HG02884 (cell line): ENCODE measurements at regions not wholly inside any gene's neighbourhood (a gene's known extent, or its start where the extent isn't known, plus 50 kb on each side); places are given as distances from the start of the nearest gene placed in this dataset.

ENCODE experiments used
- ATAC-seq: cut with Tn5 transposase; IDR thresholded peaks from one replicate; pipeline ENCODE4 v1.9.1; 2021; ENCODE audit warnings: mild to moderate bottlenecking, moderate library complexity; ENCODE audit not compliant: unreplicated experiment

- no peak for ATAC-seq
Measured at GRCh38 chr13:79090552-79091124, 315.4 kb downstream of the RBM26 start.

- no peak for ATAC-seq
Measured at GRCh38 chr13:79084802-79085424, 321.1 kb downstream of the RBM26 start.

- ATAC-seq, result no peak
Measured at GRCh38 chr13:79081942-79082341, 324.1 kb downstream of the RBM26 start.

GRCh38 chr13:79079351-79079839 lies 326.7 kb downstream of the RBM26 start:
- no peak for ATAC-seq

- ATAC-seq, result no peak
Measured at GRCh38 chr13:79075703-79076102, 330.4 kb downstream of the RBM26 start.

GRCh38 chr13:79070343-79070974 lies 335.6 kb downstream of the RBM26 start:
- ATAC-seq, result peak; percentile 52

- no peak for ATAC-seq
Measured at GRCh38 chr13:79062291-79062690, 343.8 kb downstream of the RBM26 start.

GRCh38 chr13:79060216-79060615 lies 345.8 kb downstream of the RBM26 start:
- ATAC-seq, result no peak

GRCh38 chr13:79056706-79057105 lies 349.3 kb downstream of the RBM26 start:
- no peak for ATAC-seq

- ATAC-seq, result no peak
Measured at GRCh38 chr13:79051472-79051871, 354.6 kb downstream of the RBM26 start.

- ATAC-seq, result no peak
Measured at GRCh38 chr13:79044415-79044814, 361.6 kb downstream of the RBM26 start.

- ATAC-seq, result no peak
Measured at GRCh38 chr13:79043208-79043607, 362.8 kb downstream of the RBM26 start.

GRCh38 chr13:79037197-79037596 lies 368.9 kb downstream of the RBM26 start:
- no peak for ATAC-seq

GRCh38 chr13:79034341-79034740 lies 371.7 kb downstream of the RBM26 start:
- no peak for ATAC-seq

GRCh38 chr13:79030513-79030912 lies 371.6 kb upstream of the OBI1 start:
- no peak for ATAC-seq

GRCh38 chr13:79018166-79018565 lies 359.2 kb upstream of the OBI1 start:
- ATAC-seq, result no peak

- ATAC-seq, result peak; percentile 58
Measured at GRCh38 chr13:79011179-79011578, 352.2 kb upstream of the OBI1 start.

GRCh38 chr13:79003989-79004898 lies 345.3 kb upstream of the OBI1 start:
- no peak for ATAC-seq

GRCh38 chr13:78999494-78999893 lies 340.5 kb upstream of the OBI1 start:
- no peak for ATAC-seq

GRCh38 chr13:78998630-78999315 lies 339.8 kb upstream of the OBI1 start:
- no peak for ATAC-seq
